HEK293 (cell line): ENCODE measurements at regions not wholly inside any gene's neighbourhood (a gene's known extent, or its start where the extent isn't known, plus 50 kb on each side); places are given as distances from the start of the nearest gene placed in this dataset.

Source experiments
- CTCF ChIA-PET: fragments of 350-600 bp; formaldehyde crosslinking; extraction: SDS; loops from one replicate; lab custom pipeline; 2021; ENCODE audit warnings: antibody characterized with exemption; lab: Yijun Ruan, JAX
- POLR2A ChIA-PET: fragments of 300-600 bp; formaldehyde crosslinking; extraction: SDS; loops from one replicate; lab custom pipeline; 2020; ENCODE audit warnings: antibody characterized with exemption, inconsistent platforms; lab: Yijun Ruan, JAX
- H3K27ac ChIP-seq: fragments of 200-500 bp; sonication (Bioruptor generic); 2 replicates; pipeline ENCODE4 v1.5.1; 2014; ENCODE audit warnings: low read depth, low read length, control low read depth, inconsistent platforms; ENCODE audit errors: extremely low read depth
- H3K36me3 ChIP-seq, 2 experiments: fragments of 200-500 bp in 1 of 2; sonication (Bioruptor generic) in 1 of 2; 1 replicate in 1 of 2; 2 replicates in 1 of 2; pipeline ENCODE4 v1.5.1; 2014 to 2017; ENCODE audit warnings: inconsistent platforms in 2 of 2, low read length in 2 of 2; ENCODE audit not compliant: control insufficient read depth in 2 of 2, insufficient read depth in 1 of 2
- H3K4me1 ChIP-seq: fragments of 200-500 bp; sonication (Bioruptor generic); 2 replicates; pipeline ENCODE4 v1.5.1; 2014; ENCODE audit warnings: mild to moderate bottlenecking, low read length, inconsistent platforms; ENCODE audit not compliant: control insufficient read depth, insufficient read depth
- H3K4me3 ChIP-seq: 2 replicates; pipeline ENCODE4 v1.5.1; 2011; ENCODE audit warnings: low read depth, mild to moderate bottlenecking, control low read depth, low read length, moderate library complexity
- H3K9me3 ChIP-seq: fragments of 200-500 bp; sonication (Bioruptor generic); 2 replicates; pipeline ENCODE4 v1.5.1; 2014; ENCODE audit warnings: low read depth, low read length, inconsistent platforms; ENCODE audit not compliant: control insufficient read depth, insufficient read depth
- EGR2 ChIP-seq: fragments of 450-650 bp; formaldehyde crosslinking; IDR thresholded peaks from 2 replicates; pipeline ENCODE4 v1.5.1; 2016; ENCODE audit warnings: low read depth, missing biosample characterization, missing genetic modification characterization
- GLI4 ChIP-seq: fragments of 450-650 bp; formaldehyde crosslinking; IDR thresholded peaks from 2 replicates; pipeline ENCODE4 v1.5.1; 2016; ENCODE audit warnings: missing biosample characterization, missing genetic modification characterization
- HOXD13 ChIP-seq: sonication (generic); formaldehyde crosslinking; IDR thresholded peaks from 2 replicates; pipeline ENCODE4 v1.8.0; 2022; ENCODE audit warnings: missing genetic modification reagents, borderline replicate concordance
- KLF17 ChIP-seq: fragments of 450-650 bp; formaldehyde crosslinking; IDR thresholded peaks from 2 replicates; pipeline ENCODE4 v1.5.1; 2016; ENCODE audit warnings: missing biosample characterization, missing genetic modification characterization
- KLF8 ChIP-seq: fragments of 450-650 bp; formaldehyde crosslinking; IDR thresholded peaks from 2 replicates; pipeline ENCODE4 v1.5.1; 2016; ENCODE audit warnings: missing biosample characterization, missing genetic modification characterization
- SCRT2 ChIP-seq: fragments of 450-650 bp; formaldehyde crosslinking; IDR thresholded peaks from 2 replicates; pipeline ENCODE4 v1.5.1; 2016; ENCODE audit warnings: missing biosample characterization, missing genetic modification characterization
- YY2 ChIP-seq: fragments of 450-650 bp; formaldehyde crosslinking; IDR thresholded peaks from 2 replicates; pipeline ENCODE4 v1.5.1; 2016; ENCODE audit warnings: missing biosample characterization, missing genetic modification characterization
- ZBTB26 ChIP-seq: fragments of 450-650 bp; formaldehyde crosslinking; optimal IDR thresholded peaks from 2 replicates; pipeline ENCODE3; 2016; ENCODE audit warnings: missing biosample characterization, mild to moderate bottlenecking, missing genetic modification characterization
- ZBTB48 ChIP-seq: fragments of 450-650 bp; formaldehyde crosslinking; IDR thresholded peaks from 2 replicates; pipeline ENCODE4 v1.5.1; 2016; ENCODE audit warnings: missing biosample characterization, missing genetic modification characterization
- ZFP3 ChIP-seq: fragments of 450-650 bp; formaldehyde crosslinking; IDR thresholded peaks from 2 replicates; pipeline ENCODE4 v1.5.1; 2016; ENCODE audit warnings: low read depth, missing biosample characterization, missing genetic modification characterization
- ZNF169 ChIP-seq: fragments of 450-650 bp; formaldehyde crosslinking; IDR thresholded peaks from 2 replicates; pipeline ENCODE4 v1.5.1; 2016; ENCODE audit warnings: missing biosample characterization, missing genetic modification characterization
- ZNF174 ChIP-seq: fragments of 450-650 bp; formaldehyde crosslinking; IDR thresholded peaks from 2 replicates; pipeline ENCODE4 v1.5.0; 2017; ENCODE audit warnings: missing biosample characterization, mild to moderate bottlenecking, missing genetic modification characterization
- ZNF24 ChIP-seq: fragments of 450-650 bp; formaldehyde crosslinking; IDR thresholded peaks from 2 replicates; pipeline ENCODE4 v1.5.1; 2016; ENCODE audit warnings: missing biosample characterization, missing genetic modification characterization
- ZNF248 ChIP-seq: fragments of 450-650 bp; formaldehyde crosslinking; IDR thresholded peaks from 2 replicates; pipeline ENCODE4 v1.5.1; 2017; ENCODE audit warnings: missing biosample characterization, missing genetic modification characterization
- ZNF510 ChIP-seq: fragments of 450-650 bp; formaldehyde crosslinking; IDR thresholded peaks from 2 replicates; pipeline ENCODE4 v1.5.1; 2018; ENCODE audit warnings: mild to moderate bottlenecking, missing genetic modification characterization, missing biosample characterization; ENCODE audit not compliant: insufficient replicate concordance
- ZNF610 ChIP-seq: fragments of 450-650 bp; formaldehyde crosslinking; IDR thresholded peaks from 2 replicates; pipeline ENCODE4 v1.5.1; 2016; ENCODE audit warnings: missing biosample characterization, missing genetic modification characterization, borderline replicate concordance
- ZNF624 ChIP-seq: fragments of 450-650 bp; formaldehyde crosslinking; IDR thresholded peaks from 2 replicates; pipeline ENCODE4 v1.5.1; 2017; ENCODE audit warnings: missing biosample characterization, missing genetic modification characterization
- ZNF626 ChIP-seq: fragments of 450-650 bp; sonication (Bioruptor Pico); formaldehyde crosslinking; IDR thresholded peaks from 2 replicates; pipeline ENCODE4 v1.5.1; 2018; ENCODE audit warnings: missing biosample characterization, missing genetic modification characterization, inconsistent platforms
- ZNF658 ChIP-seq: fragments of 450-650 bp; formaldehyde crosslinking; IDR thresholded peaks from 2 replicates; pipeline ENCODE4; 2016; ENCODE audit warnings: missing biosample characterization, missing genetic modification characterization
- ZNF776 ChIP-seq: fragments of 450-650 bp; formaldehyde crosslinking; IDR thresholded peaks from 2 replicates; pipeline ENCODE4 v1.5.0; 2017; ENCODE audit warnings: missing biosample characterization, missing genetic modification characterization, borderline replicate concordance
- ZNF792 ChIP-seq: fragments of 450-650 bp; formaldehyde crosslinking; IDR thresholded peaks from 2 replicates; pipeline ENCODE4 v1.5.1; 2016; ENCODE audit warnings: missing biosample characterization, missing genetic modification characterization
- TF ChIP-seq, protein P1 (sequence below): IDR thresholded peaks from 2 replicates; pipeline ENCODE4 v1.6.1; 2011; ENCODE audit warnings: mild to moderate bottlenecking, low read depth, low read length, borderline replicate concordance
- TF ChIP-seq, protein P2 (sequence below): fragments of 450-650 bp; formaldehyde crosslinking; IDR thresholded peaks from 2 replicates; pipeline ENCODE4 v1.5.1; 2016; ENCODE audit warnings: missing biosample characterization, missing genetic modification characterization, borderline replicate concordance

DNA sequence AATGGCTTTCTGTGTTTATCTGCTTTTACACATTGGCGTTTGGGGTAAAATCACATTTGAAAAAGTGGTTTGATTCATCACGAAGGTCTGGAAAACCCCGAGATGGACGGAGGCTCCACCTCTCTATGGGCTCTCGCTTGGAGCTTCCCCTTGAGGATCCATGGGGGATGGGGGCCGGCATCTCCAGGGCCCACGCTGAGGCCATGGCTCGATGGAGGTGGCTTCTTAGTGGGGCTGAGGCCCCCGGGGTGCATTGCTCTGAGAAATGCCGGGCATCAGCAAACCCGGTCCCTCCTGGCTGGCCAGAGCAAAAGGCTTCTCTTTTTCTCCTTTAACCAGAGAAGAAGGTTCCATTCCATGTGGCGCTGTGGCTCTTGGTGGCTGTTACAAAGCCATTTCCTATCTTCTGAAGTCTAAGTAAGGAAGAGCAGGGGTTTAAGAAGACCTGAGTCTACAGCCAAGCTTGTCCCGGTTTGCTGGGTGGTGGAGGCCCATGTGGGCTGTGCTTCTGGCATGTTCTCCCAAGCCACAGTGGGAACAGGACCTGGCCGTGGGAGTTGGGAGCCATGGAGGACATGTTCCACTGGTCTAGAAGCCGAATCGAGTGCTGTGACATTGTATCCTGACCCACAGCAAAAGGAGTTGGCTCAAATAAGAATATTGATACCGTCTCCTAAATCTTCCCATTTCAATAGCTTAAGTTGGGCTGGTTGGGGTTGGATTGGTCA lies 243.5 kb upstream of the PITRM1 start:
- H3K36me3 ChIP-seq, result no peaks in the 10 kb centered on the region
- H3K4me1 ChIP-seq, result peaks cover 8% of the 10 kb centered on the region
- no peak overlapping the region for H3K4me3 ChIP-seq
- no peak overlapping the region for H3K27ac ChIP-seq
- POLR2A ChIA-PET, result no interaction called here
- H3K9me3 ChIP-seq, result no peaks in the 10 kb centered on the region
- TF ChIP-seq ZBTB26 (no peak), ZFP3 (tag by site-specific recombination) (no peak), EGR2 (tag by site-specific recombination) (no peak), ZNF658 (tag by site-specific recombination) (no peak)
- TF ChIP-seq, protein P1, sequence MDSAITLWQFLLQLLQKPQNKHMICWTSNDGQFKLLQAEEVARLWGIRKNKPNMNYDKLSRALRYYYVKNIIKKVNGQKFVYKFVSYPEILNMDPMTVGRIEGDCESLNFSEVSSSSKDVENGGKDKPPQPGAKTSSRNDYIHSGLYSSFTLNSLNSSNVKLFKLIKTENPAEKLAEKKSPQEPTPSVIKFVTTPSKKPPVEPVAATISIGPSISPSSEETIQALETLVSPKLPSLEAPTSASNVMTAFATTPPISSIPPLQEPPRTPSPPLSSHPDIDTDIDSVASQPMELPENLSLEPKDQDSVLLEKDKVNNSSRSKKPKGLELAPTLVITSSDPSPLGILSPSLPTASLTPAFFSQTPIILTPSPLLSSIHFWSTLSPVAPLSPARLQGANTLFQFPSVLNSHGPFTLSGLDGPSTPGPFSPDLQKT, result no peak
- CTCF ChIA-PET, result interaction anchor here (0.5 kb wide), 1 partner anchor 1759 kb away, joined by 3 read pairs; no protein-coding TSS in a partner anchor

DNA sequence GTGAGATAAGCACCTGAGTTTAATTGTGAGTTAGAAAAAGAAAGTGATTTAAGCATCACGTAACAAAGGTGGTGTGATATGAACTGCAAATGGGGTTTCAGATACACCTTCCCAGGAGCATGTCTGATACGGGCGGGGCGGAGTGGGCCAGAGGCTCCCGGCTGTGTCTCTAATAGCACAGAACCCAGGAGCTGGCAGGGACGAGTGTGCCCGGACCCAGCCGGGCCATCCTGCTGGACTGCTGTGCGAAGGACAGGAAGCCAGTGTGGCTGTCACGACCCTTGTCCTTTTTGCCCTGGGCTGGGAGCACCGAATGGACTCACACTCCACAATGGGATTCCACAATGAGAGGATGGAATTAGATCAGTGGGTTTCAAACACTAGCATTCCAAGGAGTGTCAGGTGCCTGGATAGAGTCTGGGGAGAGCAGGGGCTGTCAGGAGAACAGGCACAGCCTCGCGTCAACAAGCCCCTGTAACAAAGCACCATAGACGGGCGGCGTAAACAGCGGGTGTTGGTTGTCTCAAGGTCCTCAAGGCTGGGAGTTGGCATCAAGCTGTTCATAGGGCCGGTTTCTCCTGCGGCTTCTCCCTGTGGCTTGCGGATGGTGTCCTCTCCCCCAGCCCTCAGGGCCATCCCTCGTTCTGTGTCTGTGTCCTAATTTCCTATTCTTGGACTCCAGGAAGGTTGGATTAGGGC lies 242.6 kb upstream of the PITRM1 start:
- no peak overlapping the region for H3K27ac ChIP-seq
- no peaks in the 10 kb centered on the region for H3K36me3 ChIP-seq
- peaks cover 8% of the 10 kb centered on the region for H3K4me1 ChIP-seq
- no peaks in the 10 kb centered on the region for H3K9me3 ChIP-seq
- no peak overlapping the region for H3K4me3 ChIP-seq
- CTCF ChIA-PET, result interaction anchor here (0.5 to 0.7 kb wide), 3 partner anchors 9 to 1758 kb away, joined by 3 read pairs; no protein-coding TSS in a partner anchor
- POLR2A ChIA-PET, result no interaction called here
- no peak for TF ChIP-seq SCRT2 (tag by site-specific recombination)
- no peak for TF ChIP-seq ZNF248 (tag by site-specific recombination)
- no peak for TF ChIP-seq ZNF792 (tag by site-specific recombination)
- no peak for TF ChIP-seq HOXD13 (CRISPR knock-in tag)
- TF ChIP-seq ZNF626 (tag by site-specific recombination), result no peak
- no peak for TF ChIP-seq ZNF510 (tag by site-specific recombination)
- no peak for TF ChIP-seq GLI4
- TF ChIP-seq ZNF169, result no peak
- TF ChIP-seq, protein P2, sequence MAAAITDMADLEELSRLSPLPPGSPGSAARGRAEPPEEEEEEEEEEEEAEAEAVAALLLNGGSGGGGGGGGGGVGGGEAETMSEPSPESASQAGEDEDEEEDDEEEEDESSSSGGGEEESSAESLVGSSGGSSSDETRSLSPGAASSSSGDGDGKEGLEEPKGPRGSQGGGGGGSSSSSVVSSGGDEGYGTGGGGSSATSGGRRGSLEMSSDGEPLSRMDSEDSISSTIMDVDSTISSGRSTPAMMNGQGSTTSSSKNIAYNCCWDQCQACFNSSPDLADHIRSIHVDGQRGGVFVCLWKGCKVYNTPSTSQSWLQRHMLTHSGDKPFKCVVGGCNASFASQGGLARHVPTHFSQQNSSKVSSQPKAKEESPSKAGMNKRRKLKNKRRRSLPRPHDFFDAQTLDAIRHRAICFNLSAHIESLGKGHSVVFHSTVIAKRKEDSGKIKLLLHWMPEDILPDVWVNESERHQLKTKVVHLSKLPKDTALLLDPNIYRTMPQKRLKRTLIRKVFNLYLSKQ (tag by site-specific recombination), result no peak
- no peak for TF ChIP-seq ZNF624 (tag by site-specific recombination)
- TF ChIP-seq ZNF24 (tag by site-specific recombination), result no peak
- TF ChIP-seq ZNF174, result no peak
- no peak for TF ChIP-seq YY2
- no peak for TF ChIP-seq ZBTB48 (tag by site-specific recombination)
- TF ChIP-seq KLF17 (tag by site-specific recombination), result no peak
- TF ChIP-seq ZNF610 (tag by site-specific recombination), result no peak
- TF ChIP-seq ZNF776 (tag by site-specific recombination), result no peak
- TF ChIP-seq KLF8 (tag by site-specific recombination), result no peak
- TF ChIP-seq, all 188 proteins: peak for 0
